ENCODE measurements at regions not wholly inside any gene's neighbourhood (a gene's known extent, or its start where the extent isn't known, plus 50 kb on each side); places are given as distances from the start of the nearest gene placed in this dataset.

GRCh38 chr9:87184956-87185642 lies 237.8 kb upstream of the GAS1 start:
- Histone ChIP-seq H3K36me3 (ENCODE audit: control insufficient read depth in 4 of 4, insufficient read depth in 4 of 4, low read length in 4 of 4) (no peaks in the 10 kb centered on the region), H3K9me3 (ENCODE audit: control insufficient read depth in 4 of 4, insufficient read depth in 3 of 4, low read length in 3 of 4) (peaks cover 0 to 5% (median 0%) of the 10 kb centered on the region in 4 donors), H3K9ac (ENCODE audit: insufficient read depth in 1 of 2, low read length in 2 of 2) (no peak overlapping the region), H3K27me3 (ENCODE audit: control insufficient read depth in 3 of 3, insufficient read depth in 3 of 3, low read length in 2 of 3) (no peaks in the 10 kb centered on the region), H3K27ac (ENCODE audit: low read depth in 1 of 2, low read length in 1 of 2) (no peak overlapping the region), H3K4me1 (ENCODE audit: control insufficient read depth in 5 of 5, insufficient read depth in 5 of 5, low read length in 5 of 5) (peaks cover 0 to 3% (median 0%) of the 10 kb centered on the region in 5 donors), H3K4me3 (no peak overlapping the region)
- DNase-seq (no peak), ATAC-seq (ENCODE audit: insufficient read depth, low FRiP score) (no peak)
- WGBS, 2 donors = 85 to 87% methylated on average over 6 of the region's 6 CpGs
- no peak for TF ChIP-seq CTCF (IDR thresholded peaks at IDR 0.05; ENCODE audit: control extremely low read depth, extremely low read depth)

GRCh38 chr9:87187656-87188055 lies 240.3 kb upstream of the GAS1 start:
- H3K9ac ChIP-seq (ENCODE audit: insufficient read depth in 1 of 2, low read length in 2 of 2) = no peak overlapping the region
- WGBS, 2 donors = 85 to 91% methylated on average over 4 of the region's 4 CpGs
- H3K9me3 ChIP-seq (ENCODE audit: control insufficient read depth in 4 of 4, insufficient read depth in 3 of 4, low read length in 3 of 4) = peaks cover 0 to 3% (median 0%) of the 10 kb centered on the region in 4 donors
- no peak overlapping the region for H3K4me3 ChIP-seq
- DNase-seq (no peak), ATAC-seq (ENCODE audit: insufficient read depth, low FRiP score) (no peak)
- TF ChIP-seq CTCF (IDR thresholded peaks at IDR 0.05; ENCODE audit: control extremely low read depth, extremely low read depth) = no peak
- no peaks in the 10 kb centered on the region for H3K27me3 ChIP-seq (ENCODE audit: control insufficient read depth in 3 of 3, insufficient read depth in 3 of 3, low read length in 2 of 3)
- H3K36me3 ChIP-seq (ENCODE audit: control insufficient read depth in 4 of 4, insufficient read depth in 4 of 4, low read length in 4 of 4) = no peaks in the 10 kb centered on the region
- no peak overlapping the region for H3K27ac ChIP-seq (ENCODE audit: low read depth in 1 of 2, low read length in 1 of 2)
- H3K4me1 ChIP-seq (ENCODE audit: control insufficient read depth in 5 of 5, insufficient read depth in 5 of 5, low read length in 5 of 5) = no peaks in the 10 kb centered on the region

- H3K27me3 ChIP-seq (ENCODE audit: control insufficient read depth in 3 of 3, insufficient read depth in 3 of 3, low read length in 2 of 3) = no peaks in the 10 kb centered on the region
- TF ChIP-seq CTCF (IDR thresholded peaks at IDR 0.05; ENCODE audit: control extremely low read depth, extremely low read depth) = no peak
- DNase-seq = no peak
- H3K36me3 ChIP-seq (ENCODE audit: control insufficient read depth in 4 of 4, insufficient read depth in 4 of 4, low read length in 4 of 4) = no peaks in the 10 kb centered on the region
- no peaks in the 10 kb centered on the region for H3K4me1 ChIP-seq (ENCODE audit: control insufficient read depth in 5 of 5, insufficient read depth in 5 of 5, low read length in 5 of 5)
- no peak for ATAC-seq (ENCODE audit: insufficient read depth, low FRiP score)
- WGBS, 2 donors = 79 to 87% methylated on average over 4 of the region's 4 CpGs
- no peak overlapping the region for H3K27ac ChIP-seq (ENCODE audit: low read depth in 1 of 2, low read length in 1 of 2)
- no peaks in the 10 kb centered on the region for H3K9me3 ChIP-seq (ENCODE audit: control insufficient read depth in 4 of 4, insufficient read depth in 3 of 4, low read length in 3 of 4)
- H3K9ac ChIP-seq (ENCODE audit: insufficient read depth in 1 of 2, low read length in 2 of 2) = no peak overlapping the region
- H3K4me3 ChIP-seq = no peak overlapping the region
These were observed 241.7 kb upstream of the GAS1 start for GRCh38 chr9:87189006-87189405.

- H3K36me3 ChIP-seq (ENCODE audit: control insufficient read depth in 4 of 4, insufficient read depth in 4 of 4, low read length in 4 of 4) = no peaks in the 10 kb centered on the region
- H3K9ac ChIP-seq (ENCODE audit: insufficient read depth in 1 of 2, low read length in 2 of 2) = no peak overlapping the region
- H3K27ac ChIP-seq (ENCODE audit: low read depth in 1 of 2, low read length in 1 of 2) = no peak overlapping the region
- no peaks in the 10 kb centered on the region for H3K27me3 ChIP-seq (ENCODE audit: control insufficient read depth in 3 of 3, insufficient read depth in 3 of 3, low read length in 2 of 3)
- DNase-seq (no peak), ATAC-seq (ENCODE audit: insufficient read depth, low FRiP score) (no peak)
- peaks cover 0 to 2% (median 0%) of the 10 kb centered on the region in 4 donors for H3K9me3 ChIP-seq (ENCODE audit: control insufficient read depth in 4 of 4, insufficient read depth in 3 of 4, low read length in 3 of 4)
- H3K4me3 ChIP-seq = no peak overlapping the region
- H3K4me1 ChIP-seq (ENCODE audit: control insufficient read depth in 5 of 5, insufficient read depth in 5 of 5, low read length in 5 of 5) = peaks cover 0 to 2% (median 0%) of the 10 kb centered on the region in 5 donors
- no peak for TF ChIP-seq CTCF (IDR thresholded peaks at IDR 0.05; ENCODE audit: control extremely low read depth, extremely low read depth)
- WGBS, 2 donors = 91 to 96% methylated on average over 1 of the region's 1 CpG
These were observed 245.8 kb upstream of the GAS1 start for GRCh38 chr9:87193151-87193550.

All from lung (tissue), 11 donors.